Pulmonary artery endothelial cell (primary cell): ENCODE measurements at regions not wholly inside any gene's neighbourhood (a gene's known extent, or its start where the extent isn't known, plus 50 kb on each side); places are given as distances from the start of the nearest gene placed in this dataset.
A peak's percentile ranks its signal among the peaks of the same experiment; 100 is the strongest.

Source experiments
- DNase-seq: peaks from one replicate; pipeline ENCODE4 v3.0.0-alpha.2; 2011; ENCODE audit warnings: low read depth, low spot score

- no peak for DNase-seq
These were observed 127.6 kb downstream of the SLC38A6 start for GRCh38 chr14:61108496-61109141.

DNA sequence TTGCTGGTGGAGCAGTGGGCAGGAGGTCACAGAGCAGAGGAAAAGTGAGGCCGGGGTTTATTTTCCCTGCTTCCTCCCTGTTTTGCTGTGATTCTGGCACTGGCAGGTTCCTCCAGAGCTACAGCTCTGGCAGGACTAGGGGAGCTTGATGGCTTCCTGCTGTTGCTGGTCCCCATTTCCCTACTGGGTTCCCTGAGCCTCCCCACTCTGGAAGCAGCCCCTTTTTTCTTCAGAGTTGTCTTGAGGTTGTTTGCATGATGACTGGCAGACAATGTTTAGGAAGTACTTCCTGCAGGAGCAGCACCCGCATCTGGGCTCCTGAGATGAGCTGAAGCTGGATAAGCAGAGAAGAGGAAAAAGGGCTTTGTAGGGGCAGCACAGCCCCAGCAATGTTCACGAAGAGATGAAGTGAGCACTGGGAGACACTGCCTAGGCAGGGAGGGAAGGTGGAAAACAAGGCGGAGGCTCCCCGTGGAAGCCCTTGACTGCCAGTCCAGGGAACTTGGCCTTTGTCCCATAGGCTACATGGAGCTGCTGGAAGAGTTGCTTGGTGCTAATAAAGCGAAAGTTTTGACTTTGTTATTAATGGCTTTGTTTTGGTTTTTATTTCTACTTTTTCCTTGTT is 126.9 kb downstream of the SLC38A6 start:
- no peak for DNase-seq

DNA sequence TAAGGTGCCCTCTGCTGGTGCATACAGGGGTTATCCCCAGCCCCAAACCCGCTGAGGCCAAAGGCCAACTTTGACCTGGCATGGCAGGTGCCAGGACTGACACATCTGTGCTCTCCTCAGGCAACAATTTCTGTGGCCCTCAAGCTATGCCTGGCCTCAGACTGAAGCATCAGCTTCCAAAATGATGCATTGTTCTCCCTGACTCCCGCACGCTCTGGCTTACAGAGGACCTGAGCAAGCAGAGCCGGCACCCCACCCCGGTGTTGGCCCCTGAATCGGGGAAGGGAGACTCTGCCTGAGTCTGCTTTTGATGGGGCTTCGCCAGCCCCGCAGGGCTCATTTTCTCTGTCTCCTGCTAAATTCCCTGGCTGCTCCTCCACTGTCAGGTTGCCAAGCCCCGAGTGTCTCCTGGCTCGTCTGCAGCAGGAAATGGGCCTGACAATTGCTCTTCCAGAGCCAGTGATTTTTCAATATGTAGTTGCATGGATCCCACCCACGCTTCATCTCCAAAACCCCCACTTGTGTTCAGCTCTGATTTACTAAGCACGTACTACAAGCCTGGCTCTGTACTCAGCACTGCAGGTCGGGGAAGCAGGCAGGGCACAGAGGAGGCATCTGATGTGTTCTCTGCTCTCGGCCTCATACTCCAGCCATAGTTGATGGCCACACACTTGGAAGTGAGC is 126.1 kb downstream of the SLC38A6 start:
- no peak for DNase-seq

DNA sequence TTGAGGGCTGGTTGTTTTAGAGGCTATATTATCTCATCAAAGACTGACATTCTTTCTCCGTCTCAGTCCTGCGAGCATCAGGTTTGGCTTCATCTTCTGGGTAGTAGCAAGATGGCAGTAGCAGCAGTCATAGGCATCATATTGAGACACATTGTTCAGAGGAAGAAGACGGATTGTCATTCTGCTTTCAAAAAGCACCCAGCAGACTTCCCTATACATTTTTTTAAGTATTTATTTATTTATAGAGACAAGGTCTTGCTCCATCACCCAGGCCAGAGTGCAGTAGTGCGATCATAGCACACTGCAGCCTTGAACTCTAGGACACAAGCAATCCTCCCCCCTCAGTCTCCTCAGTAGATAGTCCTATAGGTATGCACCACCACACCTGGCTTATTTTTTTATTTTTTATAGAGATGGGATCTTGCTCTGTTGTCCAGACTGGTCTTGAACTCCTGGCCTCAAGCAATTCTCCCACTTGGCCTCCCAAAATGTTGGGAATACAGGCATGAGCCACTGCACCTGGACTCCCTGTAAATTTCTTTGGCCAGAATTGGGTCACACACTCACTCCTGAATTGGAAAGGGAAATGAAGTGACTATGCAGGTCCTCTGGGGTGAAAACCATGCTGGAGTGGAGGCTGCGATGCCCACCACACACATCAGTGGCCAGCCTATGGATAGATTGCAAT is 125.4 kb downstream of the SLC38A6 start:
- no peak for DNase-seq

DNA sequence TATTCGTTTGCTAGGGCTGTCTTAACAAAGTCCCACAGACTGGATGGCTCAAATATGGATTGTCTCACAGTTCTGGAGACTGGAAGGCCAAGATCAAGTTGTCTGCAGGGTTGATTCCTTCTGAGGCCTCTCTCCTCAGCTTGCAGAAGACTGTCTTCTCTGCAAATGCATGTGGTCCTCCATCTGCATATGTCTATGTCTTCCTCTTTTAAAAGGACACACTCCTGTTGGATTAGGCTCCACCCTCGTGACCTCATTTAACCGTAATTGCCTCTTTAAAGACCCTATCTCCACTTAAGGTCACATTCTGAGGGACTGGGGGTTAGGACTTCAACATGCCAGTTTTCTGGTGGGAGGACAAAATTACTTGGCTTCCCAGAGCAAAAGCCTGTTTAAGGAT is 123.3 kb downstream of the SLC38A6 start:
- no peak for DNase-seq

DNA sequence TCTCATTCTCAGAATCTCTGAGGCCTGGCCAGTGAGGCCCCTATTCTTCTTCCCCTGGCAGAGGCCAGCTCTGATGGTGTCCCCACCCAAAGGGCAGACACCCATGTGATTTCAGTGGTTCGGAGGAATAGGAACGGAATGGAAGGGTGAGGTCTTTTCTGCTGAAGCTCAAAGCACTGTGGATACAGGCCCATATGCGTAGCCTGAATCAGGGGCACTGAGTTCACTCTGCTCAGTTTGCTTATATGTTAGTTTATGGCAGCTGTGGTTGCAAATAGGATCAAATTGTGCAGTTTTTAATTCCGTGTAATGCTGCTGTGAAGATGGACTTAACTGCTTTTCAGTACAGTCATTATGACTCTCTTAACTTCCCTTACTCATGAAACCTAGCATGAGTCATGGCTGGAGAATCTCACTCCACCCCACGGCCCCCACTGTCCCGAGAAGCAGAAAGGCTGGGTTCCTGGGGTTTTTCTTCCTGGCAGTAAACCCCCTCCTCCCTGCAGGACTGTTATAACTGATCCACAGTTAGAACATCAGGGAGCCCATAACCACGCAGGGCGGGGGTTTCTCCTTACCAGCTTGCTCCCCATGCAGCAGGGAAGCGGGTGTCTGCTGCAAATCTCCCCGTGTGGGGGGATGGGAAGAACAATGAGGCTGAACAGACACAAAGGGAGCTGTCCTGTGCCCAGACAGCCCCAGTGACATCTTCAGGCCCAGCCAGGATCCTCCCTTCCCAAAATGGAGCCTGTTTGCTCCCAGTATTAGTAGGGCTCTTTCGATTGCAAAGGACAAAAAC is 122.7 kb downstream of the SLC38A6 start:
- DNase-seq: peak; percentile 88

DNA sequence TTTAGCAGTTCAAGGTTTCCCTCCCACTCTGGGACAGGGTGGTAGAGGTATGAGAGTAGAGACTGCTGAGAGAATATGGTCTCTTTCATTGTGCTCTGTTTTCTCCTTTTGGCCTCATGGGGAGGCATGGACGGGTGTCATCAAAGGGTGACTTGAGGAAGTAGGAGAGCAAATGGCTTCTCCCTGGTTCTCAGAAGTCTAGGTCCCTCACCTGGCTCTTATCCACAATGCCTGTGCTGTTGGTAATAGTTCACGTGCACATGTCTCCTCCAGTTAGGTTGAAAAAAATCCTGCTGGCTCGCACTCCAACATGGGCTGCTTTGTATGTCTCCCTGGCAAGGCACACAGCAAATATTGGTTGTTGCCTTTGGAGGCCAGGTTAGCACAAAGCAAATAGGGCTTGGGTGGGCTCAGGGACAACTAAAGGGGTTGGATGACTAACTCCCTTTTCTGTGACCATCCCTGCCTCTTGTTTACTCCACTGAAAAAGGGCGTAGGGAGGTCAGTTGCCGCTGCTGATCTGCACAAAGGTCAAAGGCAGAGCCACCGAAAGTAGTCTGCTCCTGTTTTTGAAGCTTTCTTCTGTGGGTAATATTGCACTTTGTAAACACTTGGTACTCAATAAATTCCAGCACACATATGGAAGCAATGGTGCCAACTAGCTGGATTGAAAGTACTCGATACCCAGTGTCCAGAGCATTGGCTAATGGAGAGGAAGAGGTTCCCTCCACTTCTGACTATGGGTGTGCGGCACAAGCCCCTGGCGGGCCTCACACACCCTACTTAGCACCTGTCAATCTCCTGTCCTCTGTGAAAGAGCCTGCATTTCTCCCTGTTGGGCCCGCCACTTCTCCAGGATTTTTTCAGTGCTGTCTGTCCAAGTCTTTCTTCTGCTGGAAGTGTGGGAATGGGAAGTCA is 121.8 kb downstream of the SLC38A6 start:
- DNase-seq: no peak
